GM23248 (cell line): ENCODE measurements at regions not wholly inside any gene's neighbourhood (a gene's known extent, or its start where the extent isn't known, plus 50 kb on each side); places are given as distances from the start of the nearest gene placed in this dataset.

Experiments used
- DNase-seq: peaks from one replicate; pipeline ENCODE4 v3.0.0-alpha.2; 2015
- H2AFZ ChIP-seq: fragments of 200-600 bp; sonication (generic); 2 replicates; pipeline ENCODE4 v1.6.1; 2016; ENCODE audit warnings: antibody characterized with exemption
- H3F3A ChIP-seq: fragments of 200-600 bp; sonication (generic); 2 replicates; pipeline ENCODE4 v1.6.1; 2016; ENCODE audit warnings: mild to moderate bottlenecking, antibody characterized with exemption, mixed run types; ENCODE audit not compliant: insufficient read depth
- H3K27ac ChIP-seq: fragments of 200-600 bp; sonication (generic); 2 replicates; pipeline ENCODE4 v1.5.1; 2016; ENCODE audit warnings: mild to moderate bottlenecking
- H3K27me3 ChIP-seq: fragments of 200-600 bp; sonication (generic); replicated peaks from 2 replicates; pipeline ENCODE4 v1.6.1; 2016; ENCODE audit warnings: mild to moderate bottlenecking; ENCODE audit not compliant: insufficient read depth
- H3K36me3 ChIP-seq: fragments of 200-600 bp; sonication (generic); 2 replicates; pipeline ENCODE4 v1.6.1; 2016; ENCODE audit warnings: low read depth, mild to moderate bottlenecking
- H3K4me1 ChIP-seq: fragments of 200-600 bp; sonication (generic); 2 replicates; pipeline ENCODE4 v1.6.1; 2016; ENCODE audit warnings: mild to moderate bottlenecking; ENCODE audit not compliant: insufficient read depth
- H3K4me2 ChIP-seq: fragments of 200-600 bp; sonication (generic); one replicate; pipeline ENCODE4 v1.6.1; 2016; ENCODE audit warnings: mild to moderate bottlenecking; ENCODE audit not compliant: unreplicated experiment
- H3K4me3 ChIP-seq: fragments of 200-600 bp; sonication (generic); 2 replicates; pipeline ENCODE4 v1.5.1; 2016; ENCODE audit warnings: mild to moderate bottlenecking
- H3K79me2 ChIP-seq: fragments of 200-600 bp; sonication (generic); 2 replicates; pipeline ENCODE4 v1.6.1; 2016; ENCODE audit warnings: mild to moderate bottlenecking; ENCODE audit not compliant: insufficient read depth
- H3K9ac ChIP-seq: fragments of 200-600 bp; sonication (generic); 2 replicates; pipeline ENCODE4 v1.6.1; 2016; ENCODE audit warnings: mild to moderate bottlenecking
- H3K9me2 ChIP-seq: fragments of 200-600 bp; sonication (generic); 2 replicates; pipeline ENCODE4 v1.6.1; 2016; ENCODE audit warnings: mixed run types, mild to moderate bottlenecking, moderate library complexity; ENCODE audit not compliant: insufficient read depth
- H3K9me3 ChIP-seq: fragments of 200-600 bp; sonication (generic); one replicate; pipeline ENCODE4 v1.6.1; 2017; ENCODE audit warnings: low read depth
- H4K20me1 ChIP-seq: fragments of 200-600 bp; sonication (generic); 2 replicates; pipeline ENCODE4 v1.6.0; 2016; ENCODE audit not compliant: insufficient read depth
- EZH2 ChIP-seq: fragments of 200-600 bp; sonication (generic); IDR thresholded peaks from 2 replicates; pipeline ENCODE4 v1.6.1; 2018; ENCODE audit warnings: antibody characterized with exemption, mild to moderate bottlenecking; ENCODE audit not compliant: insufficient read depth, poor library complexity, severe bottlenecking
- EZH2phosphoT487 ChIP-seq: fragments of 200-600 bp; sonication (generic); IDR thresholded peaks from 2 replicates; pipeline ENCODE4 v1.6.1; 2018; ENCODE audit warnings: antibody characterized with exemption, moderate library complexity, mild to moderate bottlenecking, low read depth; ENCODE audit not compliant: insufficient read depth
- WGBS, 2 experiments: methylation state at CpG; one replicate each; pipeline ENCODE4 v1.1.6; 2015 to 2017; ENCODE audit warnings: low lambda C conversion rate in 2 of 2, low coverage in 1 of 2; ENCODE audit errors: missing lambda C conversion rate in 2 of 2; 5-methylcytosine and 5-hydroxymethylcytosine counted together
- in situ Hi-C: fragments of 300-500 bp; cut with MboI; formaldehyde crosslinking; loops from 2 replicates; pipeline ENCODE4 v1.15.0; 2020

GRCh38 chr2:66306483-66306882 lies 128.4 kb upstream of the MEIS1 start:
- no peaks in the 10 kb centered on the region for H3F3A ChIP-seq
- H3K9me3 ChIP-seq = no peaks in the 10 kb centered on the region
- DNase-seq = no peak
- H4K20me1 ChIP-seq = no peaks in the 10 kb centered on the region
- H3K9me2 ChIP-seq = no peaks in the 10 kb centered on the region
- no peaks in the 10 kb centered on the region; the same call in 1 of the 2 replicates for H3K27me3 ChIP-seq
- H3K4me1 ChIP-seq = no peaks in the 10 kb centered on the region
- no peak overlapping the region for H3K4me3 ChIP-seq
- no peak for TF ChIP-seq EZH2
- TF ChIP-seq EZH2phosphoT487 = no peak
- H3K4me2 ChIP-seq = no peak overlapping the region
- no peaks in the 10 kb centered on the region for H3K79me2 ChIP-seq
- WGBS, 2 experiments = 65 to 67% methylated on average over 1 of the region's 1 CpG
- no peaks in the 10 kb centered on the region for H3K36me3 ChIP-seq
- H2AFZ ChIP-seq = no peak overlapping the region
- no peak overlapping the region for H3K27ac ChIP-seq
- in situ Hi-C loops = no loop called here
- H3K9ac ChIP-seq = no peak overlapping the region

GRCh38 chr2:66305718-66306117 lies 129.2 kb upstream of the MEIS1 start:
- no peak for DNase-seq
- Histone ChIP-seq H3K4me3 (no peak overlapping the region), H3K79me2 (no peaks in the 10 kb centered on the region), H3K4me2 (no peak overlapping the region), H3F3A (no peaks in the 10 kb centered on the region), H3K9me2 (no peaks in the 10 kb centered on the region), H3K9me3 (no peaks in the 10 kb centered on the region), H3K9ac (no peak overlapping the region), H4K20me1 (no peaks in the 10 kb centered on the region), H2AFZ (no peak overlapping the region), H3K4me1 (no peaks in the 10 kb centered on the region), H3K27me3 (peaks cover 4% of the 10 kb centered on the region), H3K27ac (no peak overlapping the region), H3K36me3 (no peaks in the 10 kb centered on the region)
- TF ChIP-seq EZH2 (no peak), EZH2phosphoT487 (no peak)
- WGBS, 2 experiments = 5 to 9% methylated on average over 12 of the region's 12 CpGs
- in situ Hi-C loops = no loop called here

- Histone ChIP-seq H3K79me2 (no peaks in the 10 kb centered on the region), H3K36me3 (no peaks in the 10 kb centered on the region), H2AFZ (no peak overlapping the region), H3K4me3 (no peak overlapping the region), H3K4me2 (no peak overlapping the region), H4K20me1 (no peaks in the 10 kb centered on the region), H3K9ac (no peak overlapping the region), H3K9me3 (no peaks in the 10 kb centered on the region), H3K27me3 (peaks cover 12% of the 10 kb centered on the region), H3K9me2 (no peaks in the 10 kb centered on the region), H3F3A (no peaks in the 10 kb centered on the region), H3K4me1 (no peaks in the 10 kb centered on the region), H3K27ac (no peak overlapping the region)
- no peak for DNase-seq
- in situ Hi-C loops = no loop called here
- TF ChIP-seq EZH2 (no peak), EZH2phosphoT487 (no peak)
- 39 to 46% methylated on average over 4 of the region's 4 CpGs for WGBS, 2 experiments
Observed at GRCh38 chr2:66303471-66303870, 131.5 kb upstream of the MEIS1 start.

- TF ChIP-seq EZH2 (no peak), EZH2phosphoT487 (no peak)
- no peaks in the 10 kb centered on the region for H3K9me3 ChIP-seq
- in situ Hi-C loops = no loop called here
- H3K27me3 ChIP-seq = peaks cover 12% of the 10 kb centered on the region
- no peak overlapping the region for H3K4me3 ChIP-seq
- 52% methylated on average over 9 of the region's 9 CpGs for WGBS, 2 experiments
- no peak for DNase-seq
- no peaks in the 10 kb centered on the region for H3F3A ChIP-seq
- no peak overlapping the region for H2AFZ ChIP-seq
- H3K4me1 ChIP-seq = no peaks in the 10 kb centered on the region
- H3K36me3 ChIP-seq = no peaks in the 10 kb centered on the region
- no peaks in the 10 kb centered on the region for H3K9me2 ChIP-seq
- H3K4me2 ChIP-seq = no peak overlapping the region
- H4K20me1 ChIP-seq = no peaks in the 10 kb centered on the region
- no peak overlapping the region for H3K27ac ChIP-seq
- no peaks in the 10 kb centered on the region for H3K79me2 ChIP-seq
- no peak overlapping the region for H3K9ac ChIP-seq
Observed at GRCh38 chr2:66301767-66302140, 133.2 kb upstream of the MEIS1 start.
